Inflammatory macrophage treated with lipopolysaccharide for 4 hours (primary cell): ENCODE measurements at regions not wholly inside any gene's neighbourhood (a gene's known extent, or its start where the extent isn't known, plus 50 kb on each side); places are given as distances from the start of the nearest gene placed in this dataset.
"Not testable (repeated sequence)": the region's sequence is repeated elsewhere in the genome, so short reads cannot be mapped to it uniquely, and the experiment has no call there.

Experiments
- DNase-seq: peaks from one replicate; pipeline ENCODE4 v3.0.0-alpha.2; 2020

DNA sequence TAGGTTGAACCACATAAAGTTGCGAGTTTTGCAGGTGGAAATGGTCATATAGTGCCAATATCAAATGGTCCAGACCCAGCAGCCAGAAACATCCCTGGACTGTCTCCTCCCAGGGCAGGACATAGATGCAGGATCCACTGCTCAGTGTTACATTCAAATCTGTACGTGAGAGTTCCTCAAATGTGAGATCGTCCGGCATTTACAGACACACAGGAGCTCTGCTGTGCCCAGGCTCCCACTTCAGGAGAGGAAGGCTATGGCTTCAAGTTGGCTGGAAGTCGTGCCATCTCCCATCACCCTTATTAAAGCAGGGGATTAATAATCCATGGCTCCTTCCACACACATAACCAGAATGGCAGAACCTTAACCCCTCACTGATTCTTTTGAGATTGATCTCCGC lies 688.2 kb upstream of the HS6ST1 start:
- DNase-seq = no peak

DNA sequence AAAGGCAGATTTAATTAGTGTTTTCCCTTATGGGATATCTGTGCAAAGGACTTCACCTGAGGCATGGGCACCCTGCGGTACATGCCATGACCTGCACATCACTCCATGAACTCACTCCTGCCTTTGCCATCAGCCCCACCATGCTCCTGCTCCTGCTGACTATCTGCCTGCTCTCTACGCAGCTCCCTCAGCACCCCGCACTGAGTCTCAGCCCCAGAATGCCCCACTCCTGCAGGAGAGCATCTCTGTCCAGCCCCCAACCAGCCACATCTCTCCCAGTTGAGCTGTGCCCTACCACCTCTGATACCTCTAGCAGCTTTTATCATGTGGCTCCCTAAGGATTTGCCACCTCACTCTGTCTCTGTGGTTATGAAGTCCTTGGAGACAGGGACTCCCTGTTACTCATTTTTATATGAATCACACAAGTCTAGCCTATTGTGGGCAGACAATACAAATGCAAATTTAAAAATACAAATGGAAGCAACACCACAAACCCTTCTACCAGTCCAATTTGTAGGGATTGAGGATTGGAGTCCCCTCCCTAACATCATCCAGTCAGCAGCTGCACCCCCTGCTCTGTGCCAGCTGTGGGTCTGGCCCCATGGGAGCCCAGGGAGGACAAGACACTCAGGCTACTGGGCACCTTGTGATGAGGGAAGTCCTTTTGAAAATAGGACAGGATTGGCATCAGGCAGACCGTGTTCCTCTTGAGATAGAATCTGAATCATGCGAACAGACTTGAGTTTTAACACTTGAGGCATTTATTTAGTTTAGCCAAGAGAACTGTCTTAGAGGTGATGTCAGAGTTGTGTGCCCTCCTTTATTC lies 689.6 kb upstream of the HS6ST1 start:
- DNase-seq = no peak

DNA sequence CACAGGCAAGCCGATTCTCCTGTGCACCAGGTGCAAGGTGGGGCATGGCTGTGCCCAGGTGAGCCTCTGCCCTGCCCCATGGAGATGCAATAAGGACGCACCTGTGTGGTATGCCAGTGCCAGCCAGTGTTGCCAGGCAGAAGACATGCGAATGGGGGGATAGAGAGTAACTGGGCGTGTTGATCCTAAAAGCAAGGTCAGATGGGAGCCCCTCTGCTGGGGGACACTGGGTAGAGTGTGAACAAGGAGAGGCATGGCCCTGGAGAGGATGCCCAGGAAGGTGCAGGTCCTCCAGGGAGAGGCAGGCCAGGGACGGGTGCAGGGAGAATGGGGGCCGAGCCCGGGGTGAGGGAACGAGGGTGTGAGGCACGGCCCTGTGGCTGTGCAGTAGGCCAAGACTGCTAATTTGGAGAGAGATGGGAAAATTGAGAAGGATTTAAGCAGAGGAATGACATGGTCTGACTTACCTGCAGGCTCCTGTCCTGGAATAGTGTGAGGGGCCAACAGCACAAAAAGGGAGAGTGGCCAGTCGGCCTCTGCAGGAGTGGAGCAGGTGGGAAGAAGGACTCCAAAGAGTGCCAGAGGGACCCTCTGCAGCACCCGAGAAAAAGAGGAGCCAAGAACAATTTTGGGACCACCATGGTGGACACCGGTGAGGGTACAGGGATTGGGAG lies 690.4 kb upstream of the HS6ST1 start:
- no peak for DNase-seq

- DNase-seq = no peak
These were observed 691.0 kb upstream of the HS6ST1 start for GRCh38 chr2:129009555-129010146.

DNA sequence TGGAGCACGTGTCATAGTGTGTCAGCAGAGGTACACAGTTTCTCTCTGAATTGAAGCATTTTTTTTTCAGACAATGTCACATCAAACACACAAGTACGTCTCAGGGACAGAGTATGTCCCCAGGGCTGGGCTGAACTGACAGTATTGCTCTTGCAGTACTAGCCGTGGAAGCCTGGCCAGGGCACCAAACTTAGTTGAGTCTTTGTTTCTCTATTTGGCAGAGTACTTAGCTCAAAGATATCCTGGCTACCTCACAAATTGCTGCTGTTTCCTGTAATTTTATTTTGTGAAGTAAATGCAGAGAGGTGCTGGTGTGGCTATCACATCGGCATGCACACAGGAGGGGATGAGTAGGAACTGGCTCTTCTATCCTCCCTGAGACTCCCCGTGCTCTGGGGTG lies 691.6 kb upstream of the HS6ST1 start:
- no peak for DNase-seq

- DNase-seq = no peak
These were observed 692.9 kb upstream of the HS6ST1 start for GRCh38 chr2:129011466-129012061.

DNA sequence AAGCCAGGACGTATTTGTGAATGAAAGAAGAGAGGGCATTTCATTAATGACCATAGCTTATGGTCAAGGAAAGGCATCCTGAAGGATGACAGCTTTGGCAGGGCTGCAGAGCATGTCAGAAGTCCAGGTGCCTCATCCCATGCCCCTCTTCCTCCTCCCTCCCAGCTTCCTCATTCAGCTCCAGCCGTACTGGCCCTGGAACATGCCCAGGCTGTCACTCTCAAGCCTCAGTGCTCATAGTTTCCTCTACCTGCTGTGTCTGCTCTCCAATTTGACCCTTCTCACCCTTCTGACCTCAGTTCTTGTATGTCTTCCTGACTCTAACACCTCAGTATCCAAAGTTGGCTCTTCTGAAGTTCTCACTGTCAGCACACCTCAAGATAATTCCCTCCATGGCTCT lies 695.8 kb upstream of the HS6ST1 start:
- DNase-seq = no peak

- no peak for DNase-seq
These were observed 697.0 kb upstream of the HS6ST1 start for GRCh38 chr2:129015397-129016285.

GRCh38 chr2:129016972-129017371 lies 698.3 kb upstream of the HS6ST1 start:
- no peak for DNase-seq

DNA sequence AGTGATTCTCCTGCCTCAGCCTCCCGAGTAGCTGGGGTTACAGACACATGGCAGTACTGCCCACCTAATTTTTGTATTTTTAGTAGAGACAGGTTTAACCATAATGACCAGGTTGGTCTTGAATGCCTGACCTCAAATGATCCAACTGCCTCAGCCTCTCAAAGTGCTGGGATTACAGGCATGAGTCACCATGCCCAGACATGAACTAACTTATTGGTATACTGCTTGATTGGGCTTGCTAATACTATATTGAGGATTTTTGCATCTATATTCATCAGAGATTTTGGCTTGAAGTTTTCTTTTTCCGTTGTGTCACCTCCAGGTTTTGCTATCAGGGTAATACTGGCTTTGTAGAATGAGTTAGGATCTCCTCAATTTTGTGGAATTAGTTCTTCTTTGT lies 706.1 kb upstream of the HS6ST1 start:
- no peak for DNase-seq

GRCh38 chr2:129035992-129036391 lies 717.3 kb upstream of the HS6ST1 start:
- DNase-seq = no peak

- not testable (repeated sequence) for DNase-seq
These were observed 725.0 kb upstream of the HS6ST1 start for GRCh38 chr2:129043677-129044076.

GRCh38 chr2:129046475-129046874 lies 727.8 kb upstream of the HS6ST1 start:
- not testable (repeated sequence) for DNase-seq

- DNase-seq = no peak
These were observed 731.4 kb upstream of the HS6ST1 start for GRCh38 chr2:129050101-129050500.

DNA sequence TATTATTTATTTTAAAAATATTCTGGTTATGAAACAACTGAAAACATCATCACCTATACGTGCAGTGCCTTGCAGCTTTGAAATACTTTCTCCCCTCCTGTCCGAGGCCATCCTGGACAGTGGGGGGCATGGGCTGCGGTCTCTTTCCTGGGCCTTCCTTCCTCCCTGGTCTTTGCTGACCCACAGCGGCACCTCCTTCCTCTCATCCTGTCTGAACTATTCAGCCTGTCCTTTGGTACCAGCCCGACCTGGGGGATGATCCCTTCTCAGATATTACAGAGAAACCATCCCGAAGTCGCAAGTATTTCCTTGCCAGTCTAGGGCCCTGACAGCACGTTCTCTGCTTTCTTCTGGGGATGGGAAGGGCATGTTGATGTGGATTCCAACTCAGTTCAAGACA lies 736.6 kb upstream of the HS6ST1 start:
- no peak for DNase-seq

DNA sequence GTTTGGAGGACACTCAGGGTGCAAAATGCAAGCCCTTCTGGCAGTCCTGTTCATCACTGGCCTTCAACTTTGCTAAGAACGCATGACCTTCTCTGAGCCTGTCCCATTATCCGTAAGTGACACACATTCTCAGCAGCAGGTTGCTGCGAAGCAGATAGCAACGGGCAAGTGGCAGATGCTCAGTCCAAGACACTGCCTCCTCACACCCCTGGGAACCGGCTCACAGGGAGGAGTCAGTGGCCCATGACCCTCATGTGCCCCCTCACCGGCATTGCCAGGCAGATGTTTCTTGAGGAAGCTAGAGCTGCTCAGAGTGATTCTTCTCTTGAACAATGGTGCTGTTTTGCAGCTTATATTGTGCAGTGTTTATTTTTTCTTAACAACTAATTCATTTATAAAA lies 737.2 kb upstream of the HS6ST1 start:
- DNase-seq = no peak

DNA sequence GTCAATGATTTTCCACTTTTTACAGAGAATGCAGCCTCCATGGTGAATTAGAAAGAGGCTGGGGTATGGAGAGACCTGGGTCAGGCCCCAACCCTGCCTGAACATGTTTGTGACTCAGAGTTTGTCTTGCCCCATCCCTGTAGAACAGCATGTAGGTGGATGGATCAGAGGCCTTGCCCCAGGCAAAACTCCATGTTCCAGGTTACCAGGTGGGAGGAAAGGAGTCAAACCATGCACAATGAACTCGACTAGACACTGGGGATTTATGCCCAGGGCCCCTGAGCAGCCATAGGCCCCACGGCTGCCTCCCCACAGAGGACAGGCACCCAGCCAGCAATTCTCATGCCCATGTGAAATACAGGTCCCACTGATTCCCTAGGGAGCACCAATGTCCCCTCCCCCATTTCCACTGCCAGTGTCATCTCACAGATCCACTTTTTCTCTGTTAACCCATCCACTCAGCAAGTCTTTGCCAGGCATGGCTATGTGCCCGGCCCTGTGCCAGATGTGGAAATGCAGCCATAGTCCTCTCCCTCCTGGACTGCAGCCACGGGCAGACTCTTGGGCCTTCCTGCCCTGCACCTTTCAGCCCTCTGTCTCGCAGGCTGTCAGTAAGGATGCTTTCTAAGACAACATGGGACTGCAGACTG lies 737.8 kb upstream of the HS6ST1 start:
- no peak for DNase-seq

DNA sequence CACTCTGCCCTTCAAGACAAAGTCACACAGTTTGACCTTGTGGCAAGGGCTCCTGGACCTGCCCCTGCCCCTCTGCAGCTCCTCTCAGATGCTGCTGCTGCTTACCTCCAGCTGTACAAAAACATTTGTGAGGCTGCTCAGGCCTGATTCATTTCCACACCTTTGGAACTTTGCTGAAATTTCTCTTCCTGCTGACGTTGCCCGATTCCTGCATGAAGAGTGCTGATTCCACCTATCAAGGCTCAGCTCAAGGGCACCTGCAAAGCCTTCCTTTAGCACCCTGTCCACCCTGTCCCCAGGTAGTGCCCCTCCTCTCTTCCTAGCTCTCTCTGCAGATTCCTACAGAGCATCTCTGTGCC lies 738.3 kb upstream of the HS6ST1 start:
- DNase-seq = no peak

DNA sequence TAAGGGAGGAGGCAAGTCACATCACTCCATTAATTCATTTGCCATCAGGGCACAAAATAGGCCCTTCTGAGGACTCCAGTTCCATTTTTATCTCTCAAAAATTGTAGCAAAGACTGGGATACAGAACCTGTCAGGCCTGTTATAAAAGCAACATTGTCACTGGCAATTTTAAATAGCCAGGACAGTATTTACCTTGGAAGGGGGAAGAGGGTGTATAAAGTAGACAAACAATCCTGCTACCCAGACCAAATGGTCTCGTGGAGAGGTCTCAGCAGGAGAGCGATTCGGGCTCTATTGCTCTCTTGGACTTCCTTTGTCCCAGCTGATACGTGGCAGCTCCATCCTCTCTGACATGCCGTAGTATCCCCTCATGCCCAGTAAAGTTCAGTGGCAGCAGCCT lies 740.3 kb upstream of the HS6ST1 start:
- DNase-seq = no peak

DNA sequence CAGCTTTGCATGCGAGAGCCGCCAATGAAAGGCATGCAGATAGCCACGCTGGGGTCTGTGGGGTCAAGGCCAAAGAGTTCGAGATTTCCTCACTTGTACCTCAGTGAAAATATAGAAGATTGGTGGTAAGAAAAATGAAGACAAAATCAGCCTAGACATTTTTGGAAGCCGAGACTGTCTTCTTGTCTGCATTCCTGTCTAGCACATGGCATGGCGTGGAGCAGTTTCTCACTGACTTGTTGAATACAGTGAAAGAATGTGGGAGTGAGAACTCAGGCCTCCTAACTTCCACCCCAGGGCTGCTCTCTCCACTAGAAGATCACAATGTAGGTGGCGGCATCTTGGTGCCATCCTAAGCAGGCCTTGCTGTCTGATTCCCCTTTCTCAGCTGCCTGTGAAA lies 740.8 kb upstream of the HS6ST1 start:
- DNase-seq = no peak

GRCh38 chr2:129061069-129061768 lies 742.6 kb upstream of the HS6ST1 start:
- DNase-seq = no peak

DNA sequence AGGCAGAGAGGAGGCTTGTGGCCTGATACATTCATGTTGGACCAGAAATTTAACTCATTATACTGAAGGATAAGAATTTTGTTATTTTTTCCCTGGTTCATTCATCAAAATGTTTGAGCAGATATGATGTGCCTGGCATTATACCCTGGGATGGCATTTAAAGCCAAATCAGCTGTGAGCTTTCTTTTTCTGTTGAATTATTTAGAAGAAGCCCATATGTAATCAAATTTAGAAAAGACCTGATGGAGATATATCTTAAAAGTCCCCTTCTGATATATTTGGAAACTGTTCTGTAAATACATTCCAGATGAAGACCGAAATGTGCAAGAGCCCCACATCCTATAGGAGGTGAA lies 743.1 kb upstream of the HS6ST1 start:
- DNase-seq = no peak
